ENCODE measurements at regions not wholly inside any gene's neighbourhood (a gene's known extent, or its start where the extent isn't known, plus 50 kb on each side); places are given as distances from the start of the nearest gene placed in this dataset.

DNA sequence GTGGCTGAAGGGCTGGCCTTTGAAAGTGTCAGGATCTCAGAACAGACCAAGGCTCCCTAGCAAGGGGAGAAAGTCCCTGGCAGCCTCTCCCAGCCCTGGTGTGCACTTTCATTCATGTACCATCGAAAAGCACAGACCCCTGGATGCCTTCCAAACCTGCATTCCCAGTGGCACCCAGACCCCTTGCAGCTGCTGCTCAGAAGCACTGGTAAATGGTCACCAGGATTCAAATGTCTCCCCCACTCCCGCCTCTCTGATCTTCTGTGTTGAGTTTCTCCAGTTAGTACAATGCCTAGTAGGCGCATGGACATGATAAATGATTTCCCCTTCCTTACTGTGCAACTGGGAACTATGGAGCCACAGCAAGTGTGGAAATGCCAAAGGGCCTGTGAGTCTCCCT lies 180.0 kb downstream of the GLI2 start:
- DNase-seq (ENCODE audit: low spot score) = no peak
- TF ChIP-seq, protein P1, sequence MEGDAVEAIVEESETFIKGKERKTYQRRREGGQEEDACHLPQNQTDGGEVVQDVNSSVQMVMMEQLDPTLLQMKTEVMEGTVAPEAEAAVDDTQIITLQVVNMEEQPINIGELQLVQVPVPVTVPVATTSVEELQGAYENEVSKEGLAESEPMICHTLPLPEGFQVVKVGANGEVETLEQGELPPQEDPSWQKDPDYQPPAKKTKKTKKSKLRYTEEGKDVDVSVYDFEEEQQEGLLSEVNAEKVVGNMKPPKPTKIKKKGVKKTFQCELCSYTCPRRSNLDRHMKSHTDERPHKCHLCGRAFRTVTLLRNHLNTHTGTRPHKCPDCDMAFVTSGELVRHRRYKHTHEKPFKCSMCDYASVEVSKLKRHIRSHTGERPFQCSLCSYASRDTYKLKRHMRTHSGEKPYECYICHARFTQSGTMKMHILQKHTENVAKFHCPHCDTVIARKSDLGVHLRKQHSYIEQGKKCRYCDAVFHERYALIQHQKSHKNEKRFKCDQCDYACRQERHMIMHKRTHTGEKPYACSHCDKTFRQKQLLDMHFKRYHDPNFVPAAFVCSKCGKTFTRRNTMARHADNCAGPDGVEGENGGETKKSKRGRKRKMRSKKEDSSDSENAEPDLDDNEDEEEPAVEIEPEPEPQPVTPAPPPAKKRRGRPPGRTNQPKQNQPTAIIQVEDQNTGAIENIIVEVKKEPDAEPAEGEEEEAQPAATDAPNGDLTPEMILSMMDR (IDR thresholded peaks at IDR 0.05; ENCODE audit: borderline replicate concordance, control extremely low read depth, extremely low read depth, insufficient read depth, missing control alignments) = no peak
- in situ Hi-C loops (cut with MboI; ENCODE audit: low sequenced_read_pairs, unreplicated experiment) = no loop called here

DNA sequence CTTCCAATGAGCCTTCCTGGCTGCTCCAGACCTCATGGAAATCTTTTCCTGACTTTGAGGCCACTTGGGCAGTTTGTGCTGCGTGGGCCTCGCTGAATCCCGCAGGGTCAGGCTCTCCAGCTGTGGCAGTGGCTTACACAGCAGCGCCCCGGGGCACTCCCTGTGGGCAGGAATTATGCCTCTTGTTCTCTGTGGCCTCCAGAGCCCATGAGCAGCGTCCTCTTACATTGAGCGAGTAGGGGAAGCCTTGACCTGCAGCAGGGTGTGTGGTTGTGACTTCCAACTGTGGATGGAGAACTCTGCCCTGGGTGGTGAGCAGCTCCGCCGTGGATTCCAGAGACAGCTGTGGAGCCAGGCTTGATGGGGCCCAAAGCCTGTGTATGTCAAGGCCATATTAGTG lies 180.8 kb downstream of the GLI2 start:
- TF ChIP-seq, protein P1 (IDR thresholded peaks at IDR 0.05; ENCODE audit: borderline replicate concordance, control extremely low read depth, extremely low read depth, insufficient read depth, missing control alignments) = no peak
- in situ Hi-C loops (cut with MboI; ENCODE audit: low sequenced_read_pairs, unreplicated experiment) = no loop called here

DNA sequence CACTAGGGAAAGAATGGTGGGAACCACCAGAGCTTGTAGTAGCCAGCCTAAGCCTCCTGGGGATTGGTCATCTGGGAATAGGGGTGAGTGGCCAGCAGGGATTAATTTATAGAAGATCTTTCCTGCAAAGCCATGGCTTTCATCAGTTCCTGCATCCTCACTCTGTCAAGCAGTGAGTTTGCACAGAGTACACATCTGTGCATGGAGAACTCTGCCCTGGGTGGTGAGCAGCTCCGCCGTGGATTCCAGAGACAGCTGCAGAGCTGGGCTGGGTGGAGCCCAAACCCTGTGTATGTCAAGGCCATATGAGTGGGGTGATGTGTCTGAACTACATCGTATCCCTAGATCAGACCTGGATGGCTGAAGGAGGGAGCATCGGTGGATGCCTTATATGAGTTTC lies 182.2 kb downstream of the GLI2 start:
- DNase-seq (ENCODE audit: low spot score) = no peak
- TF ChIP-seq, protein P1 (IDR thresholded peaks at IDR 0.05; ENCODE audit: borderline replicate concordance, control extremely low read depth, extremely low read depth, insufficient read depth, missing control alignments) = no peak
- in situ Hi-C loops (cut with MboI; ENCODE audit: low sequenced_read_pairs, unreplicated experiment) = no loop called here

More for the DNA sequence above, 180.8 kb downstream of the GLI2 start:
- DNase-seq (ENCODE audit: low spot score) = no peak

DNA sequence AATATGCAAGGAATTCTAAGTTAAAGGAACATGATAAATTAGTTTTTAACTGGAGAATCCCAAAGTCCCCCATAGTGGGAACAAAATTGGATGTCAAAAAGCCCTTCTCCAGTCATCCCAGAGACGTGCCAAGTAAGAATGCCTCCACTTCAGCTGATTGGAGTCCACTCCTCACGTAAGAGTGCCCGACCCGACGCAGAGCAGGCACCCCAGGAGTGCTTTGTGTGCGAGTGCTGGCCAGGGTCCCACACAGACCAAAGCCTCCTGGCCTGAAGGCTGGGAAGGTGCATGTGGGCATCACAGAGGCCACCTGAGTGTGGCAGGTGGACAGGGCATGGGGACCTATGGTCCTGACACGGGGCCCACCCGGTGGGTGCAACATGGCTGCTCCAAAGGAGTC lies 183.5 kb downstream of the GLI2 start:
- no peak for DNase-seq (ENCODE audit: low spot score)
- TF ChIP-seq, protein P1 (IDR thresholded peaks at IDR 0.05; ENCODE audit: borderline replicate concordance, control extremely low read depth, extremely low read depth, insufficient read depth, missing control alignments) = no peak
- in situ Hi-C loops (cut with MboI; ENCODE audit: low sequenced_read_pairs, unreplicated experiment) = no loop called here

DNA sequence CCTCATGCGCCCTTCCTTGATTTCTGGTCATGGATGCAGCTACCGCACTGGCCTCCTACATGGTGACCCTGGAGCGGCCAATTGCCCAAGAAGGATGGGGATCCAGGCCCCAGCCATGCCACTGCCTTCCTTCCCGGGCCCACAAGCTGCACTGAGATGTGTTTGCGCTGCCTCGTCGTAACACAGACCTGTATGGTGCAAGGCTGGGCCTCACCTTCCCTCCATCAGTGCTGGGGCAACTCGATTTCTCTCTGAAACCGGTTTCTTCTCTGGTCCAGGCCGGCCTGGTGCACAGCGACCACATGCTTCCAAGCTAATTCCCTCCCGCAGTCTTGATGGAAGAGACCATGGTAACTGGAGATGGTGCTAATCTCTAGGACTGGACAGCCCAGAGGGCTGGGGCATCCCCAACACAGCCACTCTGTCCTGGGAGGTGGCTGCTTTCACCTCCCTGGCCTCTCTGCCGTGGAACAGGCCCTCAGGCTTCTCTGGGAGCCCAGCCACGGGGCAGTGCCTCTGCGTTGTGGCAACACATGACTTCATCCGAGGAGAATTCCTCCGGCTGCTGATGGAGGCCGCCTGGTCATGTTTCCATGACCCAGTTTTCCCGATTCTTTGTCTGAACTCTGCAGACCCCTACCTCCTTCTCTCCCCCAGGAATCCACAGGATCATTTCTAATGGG lies 184.2 kb downstream of the GLI2 start:
- TF ChIP-seq, protein P1 (IDR thresholded peaks at IDR 0.05; ENCODE audit: borderline replicate concordance, control extremely low read depth, extremely low read depth, insufficient read depth, missing control alignments) = no peak
- DNase-seq (ENCODE audit: low spot score) = no peak
- in situ Hi-C loops (cut with MboI; ENCODE audit: low sequenced_read_pairs, unreplicated experiment) = no loop called here

DNA sequence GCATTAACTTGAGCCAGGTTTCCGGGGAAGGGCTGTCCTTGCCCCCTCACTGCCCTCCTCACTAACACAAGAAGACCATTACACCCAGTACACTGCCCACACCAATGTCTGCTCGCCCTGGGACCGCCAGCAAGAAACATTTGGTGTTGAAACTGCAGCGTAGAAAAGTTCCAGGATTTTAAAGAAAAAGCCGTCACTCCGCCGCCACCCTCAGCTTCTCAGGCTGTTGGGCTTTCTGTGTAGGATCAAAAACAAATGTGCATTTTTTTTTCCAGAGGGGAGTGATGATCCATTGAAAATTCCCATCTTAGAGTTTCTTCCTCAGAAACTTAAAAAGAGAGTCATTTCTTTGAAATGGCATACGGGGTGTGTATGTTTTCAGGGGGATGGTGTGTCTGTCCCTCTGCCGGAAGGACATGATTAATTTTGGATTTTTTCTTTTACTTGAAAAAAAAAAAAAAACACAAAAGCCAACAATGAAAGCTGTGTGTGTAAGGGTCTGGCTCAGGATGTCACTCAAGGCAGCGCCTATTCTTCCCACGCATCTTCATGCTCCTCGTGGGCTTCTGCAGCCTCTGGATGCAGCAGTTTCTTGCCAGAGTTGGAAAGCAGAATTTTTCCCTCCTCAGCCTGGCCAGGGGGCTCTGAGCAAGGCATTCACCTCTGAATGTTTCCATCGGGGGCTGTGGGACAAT lies 184.9 kb downstream of the GLI2 start:
- in situ Hi-C loops (cut with MboI; ENCODE audit: low sequenced_read_pairs, unreplicated experiment) = no loop called here
- DNase-seq (ENCODE audit: low spot score) = no peak
- TF ChIP-seq, protein P1 (IDR thresholded peaks at IDR 0.05; ENCODE audit: borderline replicate concordance, control extremely low read depth, extremely low read depth, insufficient read depth, missing control alignments) = no peak
